ENCODE measurements at regions not wholly inside any gene's neighbourhood (a gene's known extent, or its start where the extent isn't known, plus 50 kb on each side); places are given as distances from the start of the nearest gene placed in this dataset.

DNA sequence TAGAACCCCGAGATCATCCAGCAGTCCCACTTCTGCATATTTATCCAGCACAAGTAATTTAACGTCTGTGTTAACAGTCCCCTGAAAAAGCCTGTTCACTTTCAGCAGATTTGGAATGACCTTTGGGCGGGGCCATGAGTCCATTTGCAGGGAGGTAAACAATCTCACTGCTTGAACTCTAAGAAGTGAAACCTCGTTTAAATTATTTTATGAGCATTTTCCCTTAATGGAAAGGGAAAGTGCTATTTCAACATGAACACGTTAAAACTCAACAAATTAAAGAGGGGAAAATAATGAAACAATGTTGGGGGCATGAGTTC, 282.8 kb downstream of the GATA3 start:
- TF ChIP-seq RAD21 (IDR thresholded peaks at IDR 0.05; ENCODE audit: low read depth) (no peak), NFIC (IDR thresholded peaks at IDR 0.05) (no peak), YY1 (IDR thresholded peaks at IDR 0.05; ENCODE audit: low read depth) (no peak), ZBTB7A (IDR thresholded peaks at IDR 0.05; ENCODE audit: low read depth) (no peak), TCF12 (IDR thresholded peaks at IDR 0.05; ENCODE audit: low read depth) (no peak), CEBPB (IDR thresholded peaks at IDR 0.05) (no peak), USF1 (IDR thresholded peaks at IDR 0.05) (no peak), EGR1 (IDR thresholded peaks at IDR 0.05) (no peak), TAF1 (IDR thresholded peaks at IDR 0.05; ENCODE audit: low read depth) (no peak), CREB1 (IDR thresholded peaks at IDR 0.05; ENCODE audit: low read depth) (no peak), REST (IDR thresholded peaks at IDR 0.05; ENCODE audit: low read depth) (no peak)

DNA sequence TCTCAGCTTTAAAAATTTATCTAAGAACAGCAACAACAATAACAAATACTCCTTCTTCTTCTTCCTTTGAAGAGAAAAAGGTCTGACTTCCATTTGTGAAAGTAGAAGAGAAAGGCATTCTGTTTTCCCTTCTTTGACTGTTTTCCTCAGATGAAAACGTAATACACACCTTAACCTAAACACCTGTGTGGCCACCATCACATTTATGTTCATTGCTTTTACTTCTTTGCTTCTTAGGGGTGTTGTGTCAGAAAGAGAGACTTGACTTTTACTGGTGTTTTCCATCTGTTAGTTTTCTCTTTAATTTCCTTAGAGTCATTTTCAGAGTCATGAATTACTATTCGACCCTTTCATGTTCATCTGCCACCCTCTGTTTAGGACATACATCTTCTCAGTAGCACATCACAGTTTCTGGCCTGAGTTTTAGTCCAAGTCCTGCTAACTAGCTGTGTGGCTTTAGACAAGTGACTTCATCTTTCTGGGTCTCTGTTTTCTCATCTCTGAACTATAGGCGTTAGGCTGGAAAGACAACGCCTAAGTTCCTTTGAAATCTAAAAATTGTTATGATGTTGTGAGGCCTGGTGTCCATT, 283.8 kb downstream of the GATA3 start:
- TF ChIP-seq USF1 (IDR thresholded peaks at IDR 0.05) (no peak), NFIC (IDR thresholded peaks at IDR 0.05) (no peak), FOXM1 (IDR thresholded peaks at IDR 0.05; ENCODE audit: borderline replicate concordance, low read depth) (no peak), CEBPB (IDR thresholded peaks at IDR 0.05) (no peak), TAF1 (IDR thresholded peaks at IDR 0.05; ENCODE audit: low read depth) (no peak), EGR1 (IDR thresholded peaks at IDR 0.05) (no peak), TCF12 (IDR thresholded peaks at IDR 0.05; ENCODE audit: low read depth) (no peak), REST (IDR thresholded peaks at IDR 0.05; ENCODE audit: low read depth) (no peak)

- no peak for TF ChIP-seq TCF12 (IDR thresholded peaks at IDR 0.05; ENCODE audit: low read depth)
- TF ChIP-seq MAX (IDR thresholded peaks at IDR 0.05): no peak
- TF ChIP-seq TAF1 (IDR thresholded peaks at IDR 0.05; ENCODE audit: low read depth): no peak
- TF ChIP-seq YY1 (IDR thresholded peaks at IDR 0.05; ENCODE audit: low read depth): no peak
- no peak for TF ChIP-seq TEAD4 (IDR thresholded peaks at IDR 0.05)
- no peak for TF ChIP-seq RAD21 (IDR thresholded peaks at IDR 0.05; ENCODE audit: low read depth)
- no peak for TF ChIP-seq EP300 (IDR thresholded peaks at IDR 0.05; ENCODE audit: borderline replicate concordance)
- TF ChIP-seq REST (IDR thresholded peaks at IDR 0.05; ENCODE audit: low read depth): no peak
- no peak for TF ChIP-seq USF1 (IDR thresholded peaks at IDR 0.05)
- no peak for TF ChIP-seq ZBTB7A (IDR thresholded peaks at IDR 0.05; ENCODE audit: low read depth)
- TF ChIP-seq CEBPB (IDR thresholded peaks at IDR 0.05): no peak
- no peak for TF ChIP-seq EGR1 (IDR thresholded peaks at IDR 0.05)
- TF ChIP-seq FOXM1 (IDR thresholded peaks at IDR 0.05; ENCODE audit: borderline replicate concordance, low read depth): no peak
- no peak for TF ChIP-seq NFIC (IDR thresholded peaks at IDR 0.05)
- TF ChIP-seq CREB1 (IDR thresholded peaks at IDR 0.05; ENCODE audit: low read depth): no peak
Observed at GRCh38 chr10:8344756-8345155, 290.3 kb downstream of the GATA3 start.

DNA sequence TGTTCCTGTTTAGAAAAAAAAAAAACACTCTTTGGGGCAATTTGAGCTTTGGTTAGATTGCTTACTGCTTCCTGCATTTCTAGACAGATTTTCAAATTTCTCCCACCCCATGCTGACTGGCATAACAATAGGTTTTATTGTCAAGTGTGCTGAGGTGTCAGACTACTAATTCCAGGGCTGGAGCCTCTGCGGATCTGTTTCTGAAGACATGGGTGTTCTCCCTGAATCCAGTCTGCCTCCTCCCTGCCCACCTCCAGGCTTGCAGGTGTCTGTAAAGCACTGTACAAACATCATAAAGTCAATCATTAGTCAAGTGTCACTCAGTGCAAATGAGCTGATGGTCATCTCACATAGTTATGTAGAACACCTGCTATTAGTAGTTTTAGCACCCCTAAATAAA, 292.4 kb downstream of the GATA3 start:
- no peak for TF ChIP-seq CREB1 (IDR thresholded peaks at IDR 0.05; ENCODE audit: low read depth)
- no peak for TF ChIP-seq EP300 (IDR thresholded peaks at IDR 0.05; ENCODE audit: borderline replicate concordance)
- no peak for TF ChIP-seq NFIC (IDR thresholded peaks at IDR 0.05)
